ENCODE measurements at regions not wholly inside any gene's neighbourhood (a gene's known extent, or its start where the extent isn't known, plus 50 kb on each side); places are given as distances from the start of the nearest gene placed in this dataset.

DNA sequence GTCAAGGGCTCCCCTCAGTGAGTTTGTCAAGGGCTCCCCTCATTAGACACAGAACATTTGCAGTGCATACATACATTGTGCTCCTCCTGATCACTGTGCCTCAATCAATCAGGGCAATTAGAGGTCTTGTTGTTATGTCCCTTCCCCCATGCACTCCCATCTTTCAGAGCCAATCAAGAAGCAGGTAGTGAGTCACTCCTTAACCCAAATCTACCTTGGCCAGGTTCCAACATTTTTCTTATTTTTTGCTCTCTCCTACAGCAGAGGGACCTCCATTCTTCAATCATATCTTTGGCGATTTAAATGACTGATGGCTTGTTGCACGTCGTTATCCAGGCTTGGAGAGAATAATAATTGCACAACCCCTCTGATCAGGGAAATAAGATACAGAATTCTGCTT, 409.9 kb upstream of the SPTLC3 start:
- no peak for DNase-seq

DNA sequence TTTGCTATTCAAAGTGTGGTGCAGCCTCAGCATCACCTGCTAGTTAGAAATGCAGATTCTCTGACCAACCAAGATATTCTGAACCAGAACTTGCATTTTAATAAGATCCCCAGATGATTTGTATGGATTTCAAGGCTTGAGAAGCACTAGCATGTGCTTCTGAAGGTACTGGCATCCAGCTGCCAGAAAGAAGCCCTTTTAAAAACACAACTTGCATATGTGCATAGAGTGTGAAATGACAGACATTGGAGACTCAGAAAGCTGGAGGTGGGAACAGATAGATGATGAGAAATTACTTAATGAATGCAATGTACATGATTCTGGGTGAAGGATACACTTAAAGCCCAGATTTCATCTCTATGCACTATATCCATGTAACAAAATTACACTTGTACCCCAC, 409.3 kb upstream of the SPTLC3 start:
- DNase-seq = no peak

DNA sequence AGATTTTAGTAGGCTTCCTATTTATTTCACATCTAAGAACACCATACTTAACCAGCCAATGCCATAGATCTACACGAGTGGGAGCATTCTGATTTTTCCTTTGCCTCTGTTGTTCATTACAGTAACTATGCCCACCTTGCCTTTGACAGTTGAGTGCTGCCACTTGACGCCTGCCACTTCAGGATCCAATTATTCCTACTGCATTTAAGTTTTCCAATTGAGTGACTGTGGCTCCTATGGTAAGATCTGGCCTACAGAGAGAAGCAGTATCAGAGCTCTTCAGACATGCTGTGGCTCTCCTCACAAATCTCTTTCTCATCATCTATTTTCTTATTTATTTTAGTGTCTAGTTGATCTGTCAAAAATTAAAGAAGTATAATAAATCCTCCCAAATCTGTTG, 403.0 kb upstream of the SPTLC3 start:
- no peak for DNase-seq

DNA sequence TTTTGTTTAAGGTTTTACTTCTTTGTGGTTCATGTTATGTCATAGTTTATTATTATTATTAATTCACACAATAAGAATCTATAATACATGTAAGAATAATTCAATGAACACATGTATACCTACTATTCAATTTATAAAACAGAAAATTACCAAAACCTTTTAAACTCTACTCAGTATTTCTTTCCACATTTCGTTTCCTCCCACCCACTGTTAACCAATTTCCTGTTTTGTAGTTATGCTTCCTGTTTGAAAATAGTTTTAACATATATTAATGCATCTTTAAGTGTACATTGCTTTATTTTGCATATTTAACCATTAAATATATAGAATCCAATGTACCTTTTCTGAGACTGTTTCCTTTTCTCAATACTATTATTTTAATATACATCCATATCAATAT, 397.9 kb upstream of the SPTLC3 start:
- no peak for DNase-seq

DNA sequence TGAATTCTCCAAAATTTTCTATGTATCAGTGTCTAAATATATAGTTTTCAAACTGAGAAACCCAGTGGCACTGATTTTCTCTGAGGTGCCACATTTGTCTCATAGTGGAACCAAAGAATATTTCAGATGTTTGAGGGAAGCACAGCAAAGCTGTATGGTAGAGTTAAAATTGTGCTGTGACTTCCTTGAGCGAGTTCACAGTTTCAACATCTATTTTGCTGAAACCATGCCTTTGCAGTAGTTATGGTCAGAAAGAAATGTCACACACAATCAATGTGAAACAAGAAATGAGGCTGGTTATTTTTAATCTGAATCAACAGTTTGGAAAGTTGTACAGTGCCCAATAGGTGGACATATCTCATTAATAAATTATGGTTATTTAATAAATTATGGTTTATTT, 394.0 kb upstream of the SPTLC3 start:
- DNase-seq = no peak

DNA sequence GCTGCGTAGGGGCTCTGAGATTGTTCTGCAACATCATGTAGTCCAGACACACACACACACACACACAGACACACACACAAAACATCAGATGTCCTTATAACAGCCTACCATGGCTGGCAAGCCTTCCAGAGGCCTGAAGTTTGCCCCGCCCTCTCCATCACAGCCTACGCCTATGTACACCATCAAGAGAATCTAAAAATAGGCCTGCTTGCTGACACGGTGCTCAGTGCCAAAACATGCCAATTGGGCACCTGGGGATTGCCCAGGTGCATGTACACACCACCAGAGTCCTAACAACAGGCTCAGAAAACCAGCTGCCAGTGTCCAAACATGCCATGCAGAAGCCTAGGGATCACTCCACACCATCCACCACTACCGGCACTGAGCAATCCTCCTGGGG, 391.7 kb upstream of the SPTLC3 start:
- no peak for DNase-seq

DNA sequence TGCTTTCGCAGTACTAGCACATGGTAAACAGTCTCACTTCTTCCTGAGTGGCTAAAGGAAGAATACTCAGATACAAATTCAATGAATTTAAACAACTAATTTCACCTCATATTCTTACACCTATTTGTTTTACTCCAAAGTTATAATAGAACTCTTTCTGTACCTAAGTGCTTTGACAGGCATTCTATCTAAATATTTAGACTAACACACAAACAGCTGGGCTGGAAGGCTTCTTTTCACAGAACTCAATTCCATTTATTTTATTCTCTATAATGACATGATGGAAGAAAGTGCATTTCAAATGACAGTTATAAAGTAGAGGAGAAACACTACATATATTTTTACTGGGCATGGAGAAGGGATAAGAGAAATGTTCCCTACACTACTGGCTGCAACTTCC, 384.9 kb upstream of the SPTLC3 start:
- no peak for DNase-seq

DNA sequence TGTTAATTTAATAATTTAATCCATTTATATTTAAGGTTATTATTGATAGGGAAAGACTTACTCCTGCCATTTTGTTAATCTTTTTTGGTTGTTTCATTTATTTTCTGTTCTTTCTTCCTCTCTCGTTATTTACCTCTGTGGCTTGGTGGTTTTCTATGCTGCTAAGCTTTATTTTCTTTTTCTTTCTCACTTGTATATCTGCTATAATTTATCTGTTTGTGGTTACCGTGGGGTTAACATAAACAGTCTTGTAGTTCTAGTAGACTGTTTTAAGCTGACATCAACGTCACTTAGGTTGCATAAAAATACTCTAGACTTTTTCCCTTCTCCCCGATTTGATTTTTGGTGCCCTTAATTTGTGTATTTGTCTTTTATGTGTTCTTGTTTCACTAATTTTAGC, 381.3 kb upstream of the SPTLC3 start:
- no peak for DNase-seq

DNA sequence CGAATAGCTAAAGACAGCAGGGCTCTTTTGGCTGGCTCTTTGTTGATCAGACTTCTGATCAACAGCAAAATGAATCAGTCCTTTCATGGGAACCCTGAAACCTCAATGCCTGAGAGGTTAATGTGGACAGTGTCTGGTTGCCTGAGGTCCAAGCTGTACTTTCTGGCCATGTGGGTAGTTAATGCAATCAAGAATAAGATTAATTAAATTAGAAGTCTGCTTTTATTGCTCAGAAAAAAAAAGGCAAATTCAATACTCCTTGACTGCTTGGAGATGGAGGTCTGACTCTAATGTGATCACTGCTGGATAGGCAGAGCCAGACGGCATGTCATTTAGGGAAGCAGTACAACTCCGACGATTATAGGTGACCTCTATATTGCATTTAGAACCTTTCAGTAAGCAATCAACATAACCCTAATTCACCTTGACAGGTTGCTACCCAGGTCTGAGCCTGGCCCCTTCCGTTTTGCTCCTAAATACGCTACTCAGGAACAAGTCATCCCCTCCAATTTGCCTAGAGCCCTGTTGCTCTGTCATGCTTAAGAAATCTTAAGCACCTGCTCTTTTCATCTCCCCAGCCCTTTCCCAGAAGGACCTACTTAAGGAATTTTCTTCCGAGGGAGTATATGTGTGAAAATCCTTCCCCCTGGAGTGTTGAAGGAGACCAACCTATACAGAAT, 370.0 kb upstream of the SPTLC3 start:
- no peak for DNase-seq

DNA sequence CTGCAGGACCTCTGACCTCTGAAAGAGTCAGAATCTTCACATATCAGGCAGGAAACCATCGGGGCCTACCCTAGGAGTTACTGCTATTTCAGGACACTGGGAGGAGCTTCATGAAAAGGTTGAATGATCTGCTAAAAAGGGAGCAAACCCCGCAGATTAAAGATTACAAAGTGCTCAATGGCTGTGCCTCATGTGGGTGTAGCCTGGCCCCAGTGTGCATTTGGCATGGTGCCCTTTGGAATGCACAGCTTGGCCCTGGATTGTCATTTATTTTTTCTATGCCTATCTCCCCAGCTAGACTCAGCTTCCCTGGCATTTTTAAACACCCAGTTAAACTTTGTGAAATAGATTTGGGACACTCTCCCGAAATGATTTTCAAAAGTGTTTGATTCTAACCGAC, 368.5 kb upstream of the SPTLC3 start:
- no peak for DNase-seq

DNA sequence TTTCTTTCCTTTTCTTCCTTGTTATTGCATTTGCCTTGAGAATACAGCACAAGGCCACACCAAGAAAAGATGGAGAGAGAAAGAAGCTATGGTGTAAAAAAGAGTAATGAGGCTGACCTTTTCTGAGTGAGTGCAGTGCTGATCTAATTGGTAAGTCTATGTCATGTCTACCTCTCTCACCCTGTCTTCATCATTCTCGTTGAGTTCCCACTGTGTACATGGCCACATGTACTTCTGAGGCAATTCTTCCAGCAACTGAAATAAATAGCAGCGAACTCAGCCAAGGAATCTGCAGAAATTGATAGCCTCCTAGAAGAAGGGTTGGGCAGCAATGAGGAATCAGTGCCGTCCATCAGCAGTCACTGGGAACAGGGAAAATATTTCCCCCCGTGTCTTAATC, 367.2 kb upstream of the SPTLC3 start:
- DNase-seq = no peak

DNA sequence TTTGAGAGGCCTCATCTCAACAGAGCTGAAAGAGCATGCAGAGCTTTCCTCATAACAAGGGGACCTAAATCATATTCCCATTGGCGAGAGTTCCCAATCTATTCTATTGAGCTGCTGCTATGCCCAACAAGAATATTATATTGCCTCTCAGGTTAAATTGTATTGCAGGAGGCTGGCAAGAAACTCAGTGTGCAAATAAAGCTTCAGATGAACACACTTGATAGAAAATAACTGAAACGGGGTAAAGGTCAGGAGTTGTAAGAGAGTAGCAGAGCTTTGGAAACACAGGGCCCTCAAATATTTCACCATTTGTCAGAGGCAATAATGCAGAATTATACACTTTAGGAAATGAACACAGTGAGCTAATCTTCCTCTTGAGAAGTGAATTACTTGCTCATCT, 364.3 kb upstream of the SPTLC3 start:
- no peak for DNase-seq

DNA sequence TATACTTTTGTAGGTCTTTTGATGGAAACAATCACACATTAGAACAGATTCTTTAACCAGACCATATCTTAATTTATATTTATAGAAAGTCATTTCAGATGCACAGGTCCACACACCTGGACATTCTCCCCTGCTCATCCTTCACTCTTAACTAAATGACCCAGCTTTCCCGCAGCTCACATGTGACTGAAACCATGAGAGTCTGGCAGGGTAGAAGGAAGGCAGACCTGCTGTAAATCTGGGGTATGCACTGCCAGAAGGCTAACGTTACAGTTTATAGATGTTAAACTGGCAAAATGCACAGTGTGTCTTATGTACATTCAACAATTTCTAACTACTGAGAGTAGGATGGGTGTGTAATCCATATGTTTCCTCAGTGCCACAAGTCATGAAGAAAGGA, 359.5 kb upstream of the SPTLC3 start:
- no peak for DNase-seq

DNA sequence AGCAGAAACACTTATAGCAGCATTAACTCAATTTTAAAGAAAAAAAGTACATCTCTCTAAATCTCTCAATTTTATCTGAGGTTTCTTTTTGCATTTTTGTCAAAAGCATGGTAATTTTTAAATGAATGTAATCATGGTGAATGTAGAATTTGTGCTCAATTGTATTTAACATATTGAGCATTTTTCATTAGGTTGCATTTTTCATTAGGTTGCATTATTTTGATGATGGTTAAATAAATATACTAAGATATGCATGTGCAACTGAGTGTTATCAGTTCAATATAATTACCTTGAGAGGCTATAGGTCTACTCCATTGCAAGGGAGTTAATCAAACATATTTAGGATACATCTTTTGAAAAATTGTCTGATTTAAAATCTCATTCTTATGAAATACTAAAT, 355.1 kb upstream of the SPTLC3 start:
- DNase-seq = no peak

DNA sequence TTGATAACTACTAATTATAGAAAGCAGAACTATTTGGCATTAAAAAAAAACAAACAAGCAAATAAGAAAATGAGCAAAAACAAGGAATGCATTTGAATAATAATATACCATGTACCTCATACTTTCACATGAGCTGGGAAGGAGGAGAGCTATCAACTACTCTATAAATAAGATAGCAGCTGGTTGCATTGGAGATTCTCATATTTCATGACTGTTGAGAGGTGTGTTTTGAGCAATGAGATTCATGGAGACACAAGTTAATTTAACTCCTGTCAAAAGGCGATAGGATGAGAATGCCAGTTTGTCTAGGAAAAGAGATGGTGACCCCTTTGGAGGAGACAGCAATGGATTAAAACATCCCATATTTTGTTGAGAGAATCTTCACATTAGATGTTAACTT, 348.8 kb upstream of the SPTLC3 start:
- no peak for DNase-seq

DNA sequence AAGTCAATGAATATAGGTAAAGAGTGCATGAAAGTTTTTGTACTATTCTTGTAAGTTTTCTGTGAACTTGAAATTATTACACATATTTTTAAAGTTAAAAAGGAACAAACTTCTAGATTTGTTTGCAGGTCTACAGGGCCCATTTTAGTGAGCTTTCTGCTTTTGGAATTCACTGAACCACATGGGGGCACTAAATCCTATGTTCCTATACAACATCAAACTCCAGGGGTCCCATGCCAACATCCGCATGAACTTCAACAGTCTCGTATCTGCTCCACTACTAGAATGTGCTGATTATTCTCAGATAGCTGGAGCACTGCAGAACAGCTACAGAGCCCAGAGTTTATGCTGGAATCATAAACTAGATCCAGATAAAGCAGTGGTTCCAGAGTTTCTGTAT, 347.9 kb upstream of the SPTLC3 start:
- no peak for DNase-seq

DNA sequence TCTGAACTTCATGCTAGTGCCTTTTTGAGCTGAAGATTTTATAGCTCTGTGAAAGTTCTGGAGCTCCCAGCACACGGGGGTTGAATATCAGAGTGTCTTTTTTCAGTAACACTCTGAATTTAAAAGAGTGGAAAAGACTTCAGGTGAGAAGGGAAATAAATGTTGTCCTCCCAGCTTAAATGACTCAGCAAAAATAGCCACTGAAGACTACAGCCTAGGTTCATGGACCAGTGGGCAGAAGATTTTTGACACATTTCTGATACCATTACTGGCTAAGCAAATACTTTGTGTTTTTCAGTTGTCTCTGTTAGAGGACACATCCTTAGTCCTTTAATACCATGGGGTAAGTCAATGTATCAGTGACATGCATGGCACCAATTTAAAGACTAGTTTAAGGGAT, 338.5 kb upstream of the SPTLC3 start:
- no peak for DNase-seq

DNA sequence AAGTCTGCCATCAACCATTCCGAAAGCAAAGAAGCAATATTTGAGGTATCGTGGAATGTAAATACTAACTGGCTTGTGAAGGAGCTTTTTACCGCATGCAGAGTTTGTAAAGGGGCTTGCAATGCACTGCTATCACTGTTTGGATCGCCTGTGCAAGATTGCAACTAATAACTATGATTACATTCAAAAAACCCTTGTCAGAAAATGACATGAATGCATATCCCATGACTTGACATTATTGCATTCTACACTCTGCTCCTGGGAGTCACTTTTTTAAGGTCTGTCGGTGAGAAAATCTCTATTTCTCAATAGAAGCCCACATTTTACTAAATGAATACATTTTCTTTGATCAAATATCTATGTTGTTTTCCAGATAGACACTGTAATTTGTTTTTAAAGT, 335.4 kb upstream of the SPTLC3 start:
- DNase-seq = no peak

DNA sequence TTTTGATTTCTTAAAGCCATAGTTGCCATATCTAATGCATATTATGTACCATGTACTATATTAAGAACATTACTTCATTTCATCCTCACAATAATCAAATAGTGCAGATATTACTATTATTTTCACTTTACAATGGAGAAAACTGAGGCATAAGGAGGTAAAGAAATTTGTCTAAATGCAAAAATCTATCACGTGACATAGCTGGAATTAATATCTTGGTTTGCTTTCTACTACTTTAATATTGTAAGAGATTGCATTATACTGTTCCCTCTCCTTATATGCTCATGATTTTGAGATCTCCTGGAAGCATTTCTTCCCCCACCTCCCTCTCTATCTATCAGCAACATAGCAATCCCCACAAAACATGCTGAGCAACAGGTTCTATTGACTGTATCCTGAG, 330.8 kb upstream of the SPTLC3 start:
- DNase-seq = no peak

DNA sequence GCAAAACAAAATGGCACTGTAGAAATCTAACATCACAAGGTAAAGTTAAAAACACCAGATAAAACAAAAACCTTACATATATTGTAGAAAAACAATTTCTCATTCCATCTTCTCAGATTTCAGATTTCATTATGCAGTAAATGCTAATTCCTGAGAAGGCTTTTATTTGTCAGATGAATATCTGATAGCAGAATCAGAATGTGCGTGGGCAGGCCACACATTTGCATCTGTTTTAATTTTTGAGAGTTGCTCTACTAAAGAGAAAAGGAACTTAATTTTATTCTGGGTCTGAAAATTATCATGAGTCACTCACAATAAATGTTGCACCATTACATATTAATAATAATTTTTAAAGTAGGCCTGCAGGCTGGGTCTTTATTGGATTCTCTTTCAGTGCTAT, 329.3 kb upstream of the SPTLC3 start:
- DNase-seq = no peak

DNA sequence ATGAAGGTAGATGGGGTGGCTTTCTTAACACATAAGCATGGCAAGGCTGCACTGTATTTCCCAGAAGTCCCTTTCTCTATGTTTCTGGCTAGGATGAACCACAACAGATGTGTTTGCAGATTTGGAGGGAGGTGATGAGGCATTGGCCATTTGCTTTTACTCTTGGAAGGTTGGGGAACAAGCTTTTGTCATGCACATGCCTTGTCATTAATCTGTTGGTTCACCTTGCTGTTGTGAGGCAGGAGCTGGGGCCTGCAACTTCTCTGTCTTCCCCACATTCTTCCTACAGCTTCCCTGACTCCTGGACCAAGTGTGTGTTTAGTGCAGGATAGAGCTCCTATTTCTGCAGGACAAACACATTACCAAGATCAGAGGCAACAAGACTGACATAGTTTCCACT, 326.2 kb upstream of the SPTLC3 start:
- DNase-seq = no peak

DNA sequence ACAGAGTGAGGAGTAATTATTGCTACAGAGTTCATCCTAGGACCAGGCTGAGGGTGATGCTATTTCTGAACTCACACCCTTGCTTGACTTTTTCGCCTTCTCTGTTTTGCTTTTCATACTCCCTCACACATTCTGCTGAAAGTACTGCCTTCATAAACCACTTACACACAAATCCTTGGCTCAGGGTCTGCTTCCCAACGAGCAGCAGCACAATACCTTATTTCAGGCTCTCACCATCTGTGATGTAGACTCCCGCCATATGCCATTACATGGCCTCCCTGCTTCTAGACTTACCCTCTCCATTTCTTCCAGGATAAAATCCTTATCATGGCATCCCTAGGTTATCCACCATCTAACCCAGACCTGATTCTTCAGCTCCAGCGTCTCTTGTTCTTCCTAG, 321.3 kb upstream of the SPTLC3 start:
- DNase-seq = no peak

DNA sequence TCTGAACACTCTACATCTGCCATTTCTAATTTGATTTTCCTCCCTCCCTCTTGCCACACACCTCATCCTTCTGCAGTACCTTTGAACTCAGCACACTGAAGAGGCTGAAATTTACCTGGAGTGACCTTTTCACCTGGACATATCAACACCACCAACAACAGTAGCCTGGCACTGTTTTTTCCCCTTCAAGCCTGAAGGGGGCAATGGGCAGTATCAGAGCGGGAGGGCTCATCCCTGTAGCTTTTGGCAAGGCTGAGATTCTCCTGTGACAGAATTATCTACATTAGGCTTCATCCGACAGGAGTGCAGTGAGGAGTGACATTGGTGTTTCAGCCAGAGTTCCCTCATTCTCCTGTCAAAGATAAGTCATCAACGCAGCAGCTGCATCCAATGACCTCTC, 312.8 kb upstream of the SPTLC3 start:
- no peak for DNase-seq

DNA sequence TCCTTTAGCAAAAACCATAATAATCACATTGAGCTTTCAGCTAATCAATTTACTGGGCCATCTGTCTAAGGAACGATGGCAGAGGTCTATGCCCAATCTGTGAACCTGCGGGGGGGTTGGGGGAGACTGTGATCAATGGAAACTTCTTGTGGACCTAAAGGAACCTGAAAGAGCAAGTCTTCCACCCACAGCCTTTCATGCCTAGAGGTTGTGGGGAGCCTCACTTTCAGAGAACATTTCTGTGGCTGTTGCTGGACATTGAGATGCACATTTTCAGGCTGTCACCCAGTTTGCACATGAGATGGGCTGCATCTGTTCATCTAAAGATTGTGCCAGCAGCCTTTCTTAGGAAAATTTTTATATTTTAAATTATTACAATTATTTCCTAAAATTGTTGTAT, 310.0 kb upstream of the SPTLC3 start:
- no peak for DNase-seq

DNA sequence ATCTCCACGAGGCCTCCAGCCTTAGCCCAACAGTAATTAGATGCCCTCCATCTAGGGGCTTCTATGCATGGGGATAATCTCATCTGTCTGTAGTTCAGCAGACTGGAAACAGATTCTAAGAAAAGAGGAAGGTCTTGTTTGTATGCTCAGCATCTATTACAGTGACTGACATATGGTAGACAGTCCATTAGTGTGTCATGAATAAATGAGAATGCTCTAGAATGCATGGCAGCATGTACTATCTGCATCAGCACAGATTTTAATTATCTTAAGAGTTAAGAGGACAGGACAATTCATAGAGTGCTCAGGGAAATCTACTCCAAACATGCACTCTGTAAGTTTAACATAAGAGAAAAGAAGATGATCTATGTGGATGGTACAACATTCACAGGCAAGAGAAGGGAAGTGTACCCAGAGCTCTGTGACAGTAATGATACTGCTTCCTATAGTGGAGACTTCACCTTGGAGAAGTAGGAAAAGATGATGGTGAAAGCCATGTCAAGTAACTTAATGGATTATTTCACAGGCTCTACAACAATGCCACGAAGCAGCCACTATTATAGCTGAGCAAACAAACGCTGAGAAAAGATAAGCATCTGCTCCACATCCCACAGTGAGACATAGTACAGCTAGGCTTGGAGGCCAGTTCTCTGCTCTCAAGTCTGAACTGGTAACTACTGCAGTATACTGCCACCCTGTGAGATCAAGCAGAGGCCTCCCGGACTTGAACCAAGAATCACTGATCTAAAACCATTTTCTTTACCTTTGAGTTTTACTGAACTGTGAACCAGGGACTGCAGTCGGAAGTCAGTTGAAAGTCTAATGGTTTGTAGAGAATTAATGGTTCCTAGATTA, 309.2 kb upstream of the SPTLC3 start:
- no peak for DNase-seq

All from NCI-H1694 (cell line).